Neural cell (in vitro differentiated cells): ENCODE measurements at regions not wholly inside any gene's neighbourhood (a gene's known extent, or its start where the extent isn't known, plus 50 kb on each side); places are given as distances from the start of the nearest gene placed in this dataset.

ENCODE experiments used
- CTCF ChIP-seq: fragments of 450-650 bp; IDR thresholded peaks from 2 replicates; pipeline ENCODE4 v1.5.1; 2014; ENCODE audit warnings: antibody characterized with exemption, mild to moderate bottlenecking, moderate library complexity; ENCODE audit not compliant: poor library complexity, severe bottlenecking
- EZH2 ChIP-seq: fragments of 200-600, 300-800 bp; shearing (Covaris generic), sonication (generic); IDR thresholded peaks from 2 replicates; pipeline ENCODE4 v1.6.1; 2014; ENCODE audit warnings: antibody characterized with exemption, low read length, borderline replicate concordance, mild to moderate bottlenecking; ENCODE audit not compliant: insufficient read depth, poor library complexity, severe bottlenecking
- POLR2AphosphoS5 ChIP-seq: IDR thresholded peaks from 2 replicates; pipeline ENCODE4 v1.6.1; 2012
- REST ChIP-seq: IDR thresholded peaks from 2 replicates; pipeline ENCODE4 v1.6.1; 2012; ENCODE audit warnings: borderline replicate concordance
- TAF1 ChIP-seq: IDR thresholded peaks from 2 replicates; pipeline ENCODE4 v1.6.1; 2012; ENCODE audit warnings: low read depth

GRCh38 chr16:17552351-17552750 lies 81.6 kb upstream of the XYLT1 start:
- no peak for TF ChIP-seq CTCF
- TF ChIP-seq REST = no peak
- no peak for TF ChIP-seq TAF1
- TF ChIP-seq POLR2AphosphoS5 = no peak
- no peak for TF ChIP-seq EZH2
